PC-3 (cell line): ENCODE measurements at regions not wholly inside any gene's neighbourhood (a gene's known extent, or its start where the extent isn't known, plus 50 kb on each side); places are given as distances from the start of the nearest gene placed in this dataset.

ENCODE experiments used
- CTCF ChIP-seq: fragments of 300-600 bp; sonication (generic); conservative IDR thresholded peaks from 2 replicates; pipeline ENCODE4 v1.5.1; 2017; ENCODE audit warnings: antibody characterized with exemption, low read depth, mild to moderate bottlenecking, low read length
- EZH2 ChIP-seq: fragments of 300-600 bp; sonication (generic); IDR thresholded peaks from one replicate; pipeline ENCODE4 v1.6.1; 2017; ENCODE audit warnings: antibody characterized with exemption, mild to moderate bottlenecking, low read length; ENCODE audit not compliant: unreplicated experiment

GRCh38 chr12:25424211-25424731, 128.8 kb downstream of the LMNTD1 start:
- TF ChIP-seq CTCF (no peak), EZH2 (no peak)
